Suppressor macrophage treated with lipopolysaccharide for 1 hour (primary cell): ENCODE measurements at regions not wholly inside any gene's neighbourhood (a gene's known extent, or its start where the extent isn't known, plus 50 kb on each side); places are given as distances from the start of the nearest gene placed in this dataset.

Experiments used
- DNase-seq, 3 donors: peaks; one replicate each; pipeline ENCODE4 v3.0.0-alpha.2; 2020 to 2022

DNA sequence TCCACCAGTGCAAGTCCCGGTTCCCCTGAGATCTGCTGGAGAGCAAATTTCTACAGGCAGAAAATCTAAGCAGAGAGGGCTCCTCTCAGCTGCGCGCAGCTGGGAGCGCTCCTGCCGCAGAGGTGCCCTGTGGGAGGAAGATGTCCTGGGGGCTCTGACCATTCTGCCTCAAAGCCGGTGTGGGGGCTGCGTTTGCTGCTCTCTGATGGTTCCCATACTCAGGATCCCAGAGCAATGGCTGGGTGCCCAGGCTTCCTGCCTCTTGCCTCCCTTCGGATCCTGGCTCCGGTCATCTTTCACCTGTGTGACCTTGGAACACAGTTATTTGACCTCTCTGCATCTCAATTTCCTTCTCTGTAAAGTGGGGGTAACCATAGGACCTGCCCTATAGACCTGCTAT is 434.2 kb downstream of the ZNF521 start:
- no peak for DNase-seq

DNA sequence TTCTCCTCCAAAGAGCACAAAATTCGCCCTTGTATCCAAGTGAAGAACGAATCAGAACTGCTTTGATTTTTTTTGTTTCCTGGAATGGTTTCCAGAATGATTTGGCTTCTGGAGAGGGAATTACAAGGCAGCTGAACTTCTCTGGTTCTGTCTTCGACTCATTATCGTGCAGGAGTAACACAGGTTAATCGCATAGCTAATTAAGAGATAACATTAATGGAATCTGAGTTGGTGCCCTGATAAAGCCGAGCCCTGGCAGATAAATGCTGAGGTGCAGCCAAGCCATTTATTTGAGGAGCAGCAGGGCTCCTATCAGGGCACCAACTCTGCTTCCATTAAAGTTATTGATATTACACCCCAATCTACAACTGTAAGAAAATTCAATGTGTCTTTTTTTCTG is 433.7 kb downstream of the ZNF521 start:
- DNase-seq: no peak

- no peak for DNase-seq
These were observed 432.7 kb downstream of the ZNF521 start for GRCh38 chr18:24919181-24919797.

GRCh38 chr18:24922491-24922890 is 429.5 kb downstream of the ZNF521 start:
- DNase-seq: no peak

GRCh38 chr18:24923138-24923537 is 428.8 kb downstream of the ZNF521 start:
- DNase-seq: no peak

DNA sequence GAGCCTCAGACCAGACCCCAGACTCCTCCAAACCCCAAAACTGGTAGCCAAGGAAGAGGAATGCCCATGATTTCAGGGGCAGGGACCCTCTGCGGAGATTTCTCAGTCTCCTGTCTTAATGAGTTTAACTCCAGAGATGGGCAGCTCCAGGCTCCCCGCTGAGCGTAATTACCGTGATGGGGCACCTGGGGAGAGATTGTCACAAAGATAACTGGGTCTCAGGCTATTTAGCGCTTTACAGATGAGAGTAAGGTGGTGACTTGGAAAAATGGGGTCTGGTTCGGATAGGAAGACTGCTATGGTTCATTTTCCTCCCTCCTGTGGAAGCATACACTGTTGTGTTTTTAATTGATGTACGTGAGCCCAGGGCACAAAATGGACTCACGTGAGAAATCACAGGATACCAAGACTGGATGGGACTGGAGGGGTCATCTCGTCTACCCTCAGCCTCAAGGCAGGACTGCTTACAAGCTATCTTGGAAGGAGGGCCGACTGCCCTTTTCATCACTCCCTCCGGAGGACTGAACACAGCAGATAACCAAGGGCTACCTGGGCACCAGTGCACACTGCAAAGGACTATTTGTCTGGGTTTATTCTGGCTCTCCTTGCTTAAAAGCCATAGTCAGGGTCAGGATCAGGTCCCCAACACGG is 427.8 kb downstream of the ZNF521 start:
- no peak for DNase-seq

DNA sequence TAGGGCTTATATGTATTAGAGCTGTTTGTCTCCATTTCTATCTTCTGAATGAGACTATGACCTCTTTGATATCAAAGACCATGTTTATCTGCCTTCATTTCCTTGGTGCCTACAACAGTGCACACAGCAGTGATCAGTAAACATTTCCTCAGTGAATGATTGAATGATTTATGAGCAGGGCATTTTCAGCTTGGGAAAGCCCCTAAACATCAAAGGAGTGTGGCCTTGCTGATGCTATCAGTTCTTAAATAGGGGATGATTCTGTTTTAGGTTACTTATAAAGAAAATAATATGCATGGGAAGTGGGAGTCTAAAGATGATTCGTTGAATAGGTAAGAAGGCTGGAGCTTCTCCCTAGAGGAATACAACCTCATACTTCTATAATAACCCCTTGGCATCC is 425.3 kb downstream of the ZNF521 start:
- DNase-seq: no peak

DNA sequence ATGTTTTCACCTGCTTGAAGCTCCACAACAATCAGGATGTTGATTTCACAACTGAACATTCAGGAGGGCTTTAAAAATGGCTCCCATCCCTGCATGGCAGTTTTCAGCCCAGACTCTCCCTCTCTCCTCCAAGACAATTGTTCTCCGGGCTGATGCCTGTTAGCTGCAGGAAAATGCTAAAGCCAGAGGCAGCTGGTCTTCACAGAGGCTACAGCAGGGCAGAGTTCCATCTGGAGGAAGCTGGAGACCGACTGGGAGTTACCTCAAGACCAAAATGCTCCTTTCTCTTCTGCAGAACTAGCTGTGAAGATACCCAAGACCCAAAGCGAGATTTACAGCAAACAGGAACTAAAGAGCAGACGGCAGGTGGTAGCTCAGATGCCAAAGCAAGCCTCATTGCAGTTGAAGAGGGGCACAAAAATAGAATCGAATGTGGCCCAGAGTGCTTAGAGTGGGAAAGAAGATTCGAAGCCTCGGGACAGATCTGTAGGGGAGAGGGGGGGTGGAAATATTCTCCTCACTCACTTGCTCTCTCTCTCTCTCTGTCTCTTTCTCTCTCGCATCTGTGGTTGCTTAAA is 423.6 kb downstream of the ZNF521 start:
- no peak for DNase-seq

DNA sequence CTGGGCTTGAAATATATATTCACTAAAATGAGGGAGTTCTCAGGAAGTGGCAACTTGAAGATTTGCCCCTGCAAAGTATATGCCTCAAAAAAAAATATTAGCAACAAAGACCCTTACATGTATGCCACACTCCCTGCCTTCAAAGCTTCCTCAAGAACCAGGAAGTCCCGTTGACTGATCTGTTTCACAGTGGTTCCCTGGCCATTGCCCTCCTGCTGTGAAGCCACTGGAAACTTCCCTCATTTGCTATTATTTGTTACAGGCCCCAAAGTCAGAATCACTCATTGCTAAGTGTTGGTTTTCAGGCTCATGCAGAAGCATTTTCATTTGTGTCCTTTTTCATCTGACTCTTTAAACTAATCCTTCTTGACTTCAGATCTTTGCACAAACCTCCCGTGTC is 421.5 kb downstream of the ZNF521 start:
- no peak for DNase-seq

DNA sequence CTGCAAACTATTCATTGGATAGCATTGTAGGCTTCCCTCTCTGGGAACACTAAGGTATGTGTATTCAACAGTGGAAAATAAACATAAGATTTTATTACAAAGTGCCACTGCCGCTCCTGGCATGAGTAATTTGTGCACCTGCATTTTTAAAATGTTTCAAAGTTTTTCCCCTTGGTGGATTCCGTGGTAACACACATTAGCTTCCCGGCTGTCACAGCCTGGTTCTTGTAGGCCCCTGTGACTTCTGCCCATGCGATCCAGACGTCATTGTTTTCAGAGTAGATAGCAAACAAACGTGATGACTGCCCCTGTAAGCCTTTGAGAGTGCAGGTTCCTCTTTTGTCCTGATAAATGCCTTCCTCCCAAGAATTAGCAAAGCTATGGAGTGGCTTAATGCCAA is 421.0 kb downstream of the ZNF521 start:
- no peak for DNase-seq

- no peak for DNase-seq
These were observed 418.6 kb downstream of the ZNF521 start for GRCh38 chr18:24933345-24933744.

- DNase-seq: no peak
These were observed 417.6 kb downstream of the ZNF521 start for GRCh38 chr18:24934258-24934932.

DNA sequence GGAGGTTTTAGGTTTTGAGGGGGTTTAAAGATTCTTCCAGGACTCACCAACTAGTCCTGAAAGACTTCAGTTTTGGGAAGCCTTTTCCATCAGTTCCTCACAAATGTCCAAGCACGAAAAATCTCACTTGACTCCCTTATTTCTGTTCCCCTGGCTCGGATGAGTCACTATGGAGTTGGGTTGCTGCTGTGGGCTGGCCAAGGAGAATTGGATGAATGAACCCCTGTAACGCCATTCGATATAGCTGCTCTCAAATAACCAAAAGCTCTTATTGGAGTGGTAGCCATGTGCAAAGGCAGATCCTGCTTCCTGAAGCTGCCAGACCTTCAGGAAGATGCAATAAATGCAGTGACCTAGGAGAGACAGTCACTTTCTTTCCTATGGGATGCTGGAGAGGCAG is 417.0 kb downstream of the ZNF521 start:
- no peak for DNase-seq

DNA sequence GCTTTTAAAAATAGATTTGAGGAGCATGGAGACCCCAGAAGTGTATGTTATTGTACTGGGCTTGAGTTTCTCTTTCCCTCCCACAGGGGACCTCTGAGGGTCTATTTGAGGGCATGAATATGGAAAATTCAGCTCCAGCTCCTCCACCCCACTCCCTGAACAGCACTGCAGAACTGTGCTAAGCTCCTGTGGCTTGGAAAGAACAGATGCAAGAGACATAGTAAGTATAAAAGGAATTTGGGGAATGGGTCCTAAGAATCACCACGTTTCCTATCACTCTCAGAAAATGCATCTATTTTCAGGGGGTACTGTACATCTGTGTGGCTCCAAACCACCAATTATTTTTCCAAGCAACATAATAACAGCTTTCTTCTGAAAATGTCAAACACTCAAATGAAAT is 416.1 kb downstream of the ZNF521 start:
- DNase-seq: no peak

DNA sequence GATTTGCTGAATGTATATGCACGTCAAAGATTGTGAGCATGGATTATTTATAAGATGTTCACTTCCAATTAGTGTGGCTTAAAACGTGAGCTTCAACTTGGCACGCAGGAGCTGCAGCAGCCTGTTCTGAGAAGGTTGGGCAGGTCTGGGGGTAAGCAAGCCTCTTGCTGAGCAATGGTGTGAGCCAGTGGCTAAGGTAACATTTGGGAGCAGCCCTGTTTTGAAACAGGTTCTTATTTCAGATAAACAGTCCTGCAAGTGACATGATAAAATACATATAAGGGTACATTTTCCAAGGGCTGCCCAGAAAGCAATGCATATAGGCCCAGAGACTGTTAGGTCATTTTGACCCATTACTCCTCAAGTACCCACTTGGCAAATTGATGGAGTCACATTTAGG is 415.3 kb downstream of the ZNF521 start:
- DNase-seq: no peak

DNA sequence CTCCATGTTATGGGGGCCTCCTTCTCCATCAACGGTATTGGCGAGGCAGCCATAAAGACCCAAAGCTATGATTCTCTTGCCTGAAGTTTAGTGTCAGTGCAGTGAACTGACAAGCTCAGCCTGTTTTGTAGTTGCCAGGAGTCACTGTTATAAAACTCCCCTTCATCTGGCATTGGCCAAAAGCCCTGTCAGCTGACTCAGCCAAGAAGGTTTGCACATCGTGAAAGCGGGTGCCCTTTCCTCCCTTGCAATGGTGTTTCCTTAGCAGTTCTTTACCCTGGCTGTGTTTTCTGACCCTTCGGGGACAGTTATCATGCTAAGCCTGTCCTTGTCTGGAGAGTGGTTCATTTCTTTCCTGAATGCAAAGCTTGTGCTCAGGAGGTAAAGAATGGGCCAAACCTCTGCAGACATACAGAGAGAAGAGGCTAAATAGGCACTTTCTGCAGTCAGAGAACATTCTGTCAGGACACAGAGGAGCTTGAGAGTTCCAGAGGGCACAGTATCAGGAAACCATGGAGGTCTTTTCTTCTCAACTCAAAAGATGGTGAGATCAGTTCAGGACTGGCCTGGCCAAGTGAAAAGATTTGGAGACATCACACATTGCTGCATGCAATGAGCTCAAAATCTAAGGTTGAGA is 414.2 kb downstream of the ZNF521 start:
- no peak for DNase-seq

GRCh38 chr18:24940416-24940815 is 411.6 kb downstream of the ZNF521 start:
- no peak for DNase-seq

- no peak for DNase-seq
These were observed 410.6 kb downstream of the ZNF521 start for GRCh38 chr18:24941174-24941951.

DNA sequence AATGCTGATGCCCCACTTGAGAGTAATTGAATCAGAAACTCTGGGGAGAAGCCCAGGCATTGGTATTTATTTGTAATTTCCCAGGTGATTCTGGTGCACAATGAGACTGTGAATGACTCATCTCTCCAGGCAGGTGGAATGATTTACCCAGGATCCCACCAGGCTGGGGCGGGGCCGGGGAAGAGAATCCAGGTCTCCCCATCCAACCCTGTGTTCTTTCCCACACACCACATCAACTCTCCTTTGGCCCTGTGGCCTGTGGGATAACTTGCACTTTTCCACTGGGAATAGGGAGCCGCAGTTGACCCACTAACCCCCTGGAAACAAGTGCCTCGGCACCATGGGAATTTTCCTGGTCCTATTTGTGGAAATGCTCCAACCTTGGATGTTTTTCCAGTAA is 409.8 kb downstream of the ZNF521 start:
- DNase-seq: no peak

DNA sequence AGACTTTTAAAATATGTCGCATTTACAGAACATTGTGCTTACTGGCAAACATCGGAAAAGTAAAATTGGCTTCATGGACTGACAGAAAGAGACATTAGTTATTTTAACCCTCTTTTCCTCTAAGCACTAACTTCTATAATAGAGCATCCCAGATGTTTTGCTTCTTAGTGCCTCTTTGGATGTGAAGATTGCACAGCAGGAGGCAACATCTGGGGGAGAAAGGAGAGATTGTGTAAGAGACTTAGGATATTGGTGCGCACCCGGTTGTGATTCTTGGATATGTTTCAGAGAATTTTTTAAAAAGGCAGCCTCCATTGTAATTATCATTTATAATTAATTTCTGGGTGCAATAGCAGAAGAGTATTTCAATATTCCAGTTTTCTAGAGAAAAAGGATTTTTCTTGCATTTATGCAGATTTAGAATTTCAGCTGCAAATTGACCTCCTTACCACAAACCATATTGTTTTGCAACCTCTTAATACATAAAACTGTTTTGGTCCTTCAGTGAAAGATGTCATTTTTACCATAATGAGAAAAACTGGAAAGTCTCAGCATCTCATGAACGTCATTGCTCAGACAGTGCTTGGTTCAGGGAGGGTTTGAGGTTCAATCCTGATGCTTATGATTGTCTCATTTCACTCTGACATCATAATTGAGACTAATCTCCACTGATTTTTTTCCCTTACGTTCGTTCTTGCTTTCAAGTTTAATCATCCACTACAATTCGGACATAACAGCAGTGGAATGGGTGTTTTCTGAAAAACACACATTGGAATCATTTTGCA is 404.3 kb downstream of the ZNF521 start:
- no peak for DNase-seq

DNA sequence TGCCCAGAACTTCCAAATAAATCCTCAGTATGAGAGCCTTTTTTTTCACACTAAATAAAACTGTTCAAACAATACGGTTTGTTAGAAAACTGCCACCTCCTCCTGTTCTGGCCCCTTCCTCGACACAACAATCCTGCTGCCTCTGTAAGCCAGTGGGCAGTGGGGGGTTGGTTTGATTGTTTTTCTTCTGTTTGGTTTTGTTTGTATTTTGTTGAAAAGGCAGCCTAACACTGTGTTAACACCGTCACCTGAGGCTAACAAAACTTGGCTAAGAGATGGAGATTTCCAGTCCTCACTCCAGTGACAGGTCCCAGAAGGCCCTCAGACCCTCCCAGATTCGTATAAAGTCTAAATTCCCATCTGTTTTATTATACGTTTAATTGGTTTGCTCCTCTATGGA is 402.1 kb downstream of the ZNF521 start:
- DNase-seq: no peak

DNA sequence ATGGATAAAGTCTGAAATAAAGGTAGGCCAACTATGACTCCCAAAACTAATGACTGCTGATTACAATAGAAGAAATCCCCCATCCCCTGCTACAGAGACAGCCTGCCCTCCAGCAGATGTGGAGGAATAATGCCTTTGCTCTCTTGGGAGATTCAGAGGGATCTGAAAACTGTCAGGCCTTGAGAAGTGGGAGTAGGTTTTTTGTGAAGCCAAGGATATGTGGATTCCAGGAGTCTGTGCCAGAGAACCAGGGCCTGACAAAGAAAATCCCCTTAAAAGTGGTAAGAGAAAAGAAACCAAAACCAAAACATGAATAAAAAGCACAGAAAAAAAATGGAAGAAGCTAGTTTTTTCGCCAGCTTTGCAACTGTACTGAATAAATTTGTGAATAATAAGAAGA is 397.6 kb downstream of the ZNF521 start:
- DNase-seq: peak in 1 of 3 donors; percentile 8
